Left lung (tissue), 4 donors: ENCODE measurements at regions not wholly inside any gene's neighbourhood (a gene's known extent, or its start where the extent isn't known, plus 50 kb on each side); places are given as distances from the start of the nearest gene placed in this dataset.

Experiments used
- ATAC-seq: fragments of 200-7000 bp; cut with Tn5 transposase; one replicate; pipeline ENCODE4 v1.9.1; 2020; ENCODE audit warnings: moderate library complexity
- DNase-seq, 4 donors: peaks; one replicate each; pipeline ENCODE4 v3.0.0-alpha.2; 2013 to 2020
- H3K27ac ChIP-seq, 2 donors: fragments of 200-600 bp; sonication (generic) in 1 of 2; one replicate each; pipeline versions ENCODE4 v1.5.0 to v1.8.0; 2020 to 2021
- H3K27me3 ChIP-seq, 2 donors: fragments of 200-600 bp; sonication (generic) in 1 of 2; one replicate each; pipeline versions ENCODE4 v1.5.0 to v1.8.0; 2020 to 2021
- H3K36me3 ChIP-seq, 2 donors: fragments of 200-600 bp; sonication (generic) in 1 of 2; one replicate each; pipeline versions ENCODE4 v1.5.0 to v1.8.0; 2020 to 2021
- H3K4me1 ChIP-seq, 2 donors: fragments of 200-600 bp; one replicate each; pipeline ENCODE4 v1.8.0; 2021
- H3K4me3 ChIP-seq, 2 donors: fragments of 200-600 bp; sonication (generic) in 1 of 2; one replicate each; pipeline versions ENCODE4 v1.5.0 to v1.8.0; 2020 to 2021; ENCODE audit warnings: mild to moderate bottlenecking in 1 of 2
- H3K9me3 ChIP-seq, 2 donors: fragments of 200-600 bp; sonication (generic) in 1 of 2; one replicate each; pipeline versions ENCODE4 v1.5.0 to v1.8.0; 2020 to 2021
- intact Hi-C, 2 donors: fragments of 100-400 bp; cut with DNase I; formaldehyde crosslinking; loops; one replicate each; pipeline versions ENCODE4 v1.11.2 to v1.14.2; 2022
- TF ChIP-seq, protein P1 (sequence below), 2 donors: fragments of 200-600 bp; sonication (generic) in 1 of 2; IDR thresholded peaks; one replicate each; pipeline versions ENCODE4 v1.5.0 to v1.8.0; 2021; ENCODE audit warnings: antibody characterized with exemption in 2 of 2
- donor health status: DM: no; HTN: yes; CAD: no.
- donor health status: DM: no; HTN: no; CAD: no.

DNA sequence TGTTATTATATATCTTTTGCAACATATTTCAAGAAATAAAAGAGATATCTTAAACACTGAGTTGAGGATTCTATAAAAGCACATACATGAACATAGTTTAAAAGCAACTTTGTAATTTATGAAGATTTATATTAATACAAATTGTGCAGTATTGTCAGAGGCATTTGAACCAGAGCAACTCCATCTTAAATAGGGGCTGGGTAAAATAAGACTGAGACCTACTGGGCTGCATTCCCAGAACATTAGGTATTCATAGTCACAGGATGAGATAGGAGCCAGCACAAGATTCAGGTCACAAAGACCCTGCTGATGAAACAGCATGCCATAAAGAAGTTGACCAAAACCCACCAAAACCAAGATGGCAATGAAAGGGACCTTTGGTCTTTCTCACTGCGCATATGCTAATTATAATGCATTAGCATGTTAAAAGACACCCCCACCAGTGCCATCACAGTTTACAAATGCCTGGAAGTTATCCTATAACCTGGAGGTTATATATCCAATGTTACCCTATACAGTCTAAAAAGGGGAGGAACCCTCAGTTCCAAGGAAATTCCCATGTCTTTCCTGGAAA, 320.2 kb downstream of the FAM170A start:
- no peak for ATAC-seq
- no peaks in the 10 kb centered on the region for H3K4me1 ChIP-seq
- no peak overlapping the region for H3K4me3 ChIP-seq
- H3K36me3 ChIP-seq = no peaks in the 10 kb centered on the region
- intact Hi-C loops = no loop called here
- TF ChIP-seq, protein P1, sequence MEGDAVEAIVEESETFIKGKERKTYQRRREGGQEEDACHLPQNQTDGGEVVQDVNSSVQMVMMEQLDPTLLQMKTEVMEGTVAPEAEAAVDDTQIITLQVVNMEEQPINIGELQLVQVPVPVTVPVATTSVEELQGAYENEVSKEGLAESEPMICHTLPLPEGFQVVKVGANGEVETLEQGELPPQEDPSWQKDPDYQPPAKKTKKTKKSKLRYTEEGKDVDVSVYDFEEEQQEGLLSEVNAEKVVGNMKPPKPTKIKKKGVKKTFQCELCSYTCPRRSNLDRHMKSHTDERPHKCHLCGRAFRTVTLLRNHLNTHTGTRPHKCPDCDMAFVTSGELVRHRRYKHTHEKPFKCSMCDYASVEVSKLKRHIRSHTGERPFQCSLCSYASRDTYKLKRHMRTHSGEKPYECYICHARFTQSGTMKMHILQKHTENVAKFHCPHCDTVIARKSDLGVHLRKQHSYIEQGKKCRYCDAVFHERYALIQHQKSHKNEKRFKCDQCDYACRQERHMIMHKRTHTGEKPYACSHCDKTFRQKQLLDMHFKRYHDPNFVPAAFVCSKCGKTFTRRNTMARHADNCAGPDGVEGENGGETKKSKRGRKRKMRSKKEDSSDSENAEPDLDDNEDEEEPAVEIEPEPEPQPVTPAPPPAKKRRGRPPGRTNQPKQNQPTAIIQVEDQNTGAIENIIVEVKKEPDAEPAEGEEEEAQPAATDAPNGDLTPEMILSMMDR (IDR thresholded peaks at IDR 0.05) = no peak
- DNase-seq = no peak
- no peaks in the 10 kb centered on the region for H3K27me3 ChIP-seq
- H3K9me3 ChIP-seq = no peaks in the 10 kb centered on the region
- H3K27ac ChIP-seq = no peak overlapping the region

DNA sequence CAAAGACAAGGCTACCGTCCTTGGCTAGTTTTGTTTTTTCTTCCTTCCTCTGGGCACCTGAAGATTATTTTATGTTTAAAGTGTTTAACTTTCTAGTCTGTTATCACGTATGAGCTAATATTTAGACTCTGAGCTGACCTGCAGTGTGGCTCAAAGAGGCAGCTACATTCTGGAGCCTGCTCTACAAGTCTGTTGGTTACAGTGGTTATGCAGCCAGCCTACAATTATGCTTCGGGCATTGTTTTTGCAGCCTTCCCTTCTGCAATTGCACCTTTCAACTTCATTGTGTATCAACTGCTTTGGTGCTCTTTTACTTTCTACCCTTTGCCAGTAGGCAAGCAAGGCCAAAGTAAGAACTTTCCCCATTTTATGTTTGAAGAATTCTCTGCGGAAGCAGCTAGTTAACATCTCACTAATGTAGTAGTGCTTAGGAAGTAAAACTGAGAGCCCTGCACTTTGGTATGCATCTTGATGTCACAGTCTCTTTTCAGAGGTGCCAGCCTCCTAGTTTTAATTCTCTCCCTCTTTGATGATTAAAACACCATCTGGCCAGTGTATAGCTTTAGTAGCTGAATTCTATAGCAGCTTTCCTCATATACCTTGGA, 322.1 kb downstream of the FAM170A start:
- intact Hi-C loops = no loop called here
- H3K27ac ChIP-seq = no peak overlapping the region
- no peaks in the 10 kb centered on the region for H3K9me3 ChIP-seq
- no peaks in the 10 kb centered on the region for H3K36me3 ChIP-seq
- TF ChIP-seq, protein P1 (IDR thresholded peaks at IDR 0.05) = no peak
- H3K27me3 ChIP-seq = no peaks in the 10 kb centered on the region
- H3K4me1 ChIP-seq = no peaks in the 10 kb centered on the region
- DNase-seq (peak in 1 of 4 donors; percentile 11), ATAC-seq (peak; percentile 90)
- H3K4me3 ChIP-seq = no peak overlapping the region

DNA sequence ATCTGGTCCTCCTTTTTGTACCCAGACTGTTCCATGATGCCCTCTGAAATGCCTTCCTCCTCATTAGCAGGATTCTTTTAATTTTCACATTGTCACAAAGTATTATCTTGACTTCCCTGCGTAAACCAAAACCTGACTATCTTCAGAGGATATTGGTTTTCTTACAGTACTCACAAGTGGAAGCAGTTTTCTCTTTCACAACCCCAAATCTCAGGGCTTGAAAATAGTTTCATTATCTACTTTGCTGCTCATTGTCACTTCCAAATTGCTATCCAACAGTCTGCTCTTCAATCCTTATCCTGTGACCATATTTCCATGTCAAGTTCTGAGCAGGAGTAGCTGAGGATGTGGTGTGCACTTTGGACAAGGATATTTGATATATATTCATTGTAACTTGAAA, 324.1 kb downstream of the FAM170A start:
- Histone ChIP-seq H3K36me3 (no peaks in the 10 kb centered on the region), H3K4me3 (no peak overlapping the region), H3K27me3 (no peaks in the 10 kb centered on the region), H3K4me1 (no peaks in the 10 kb centered on the region), H3K27ac (no peak overlapping the region), H3K9me3 (no peaks in the 10 kb centered on the region)
- intact Hi-C loops = no loop called here
- DNase-seq (no peak), ATAC-seq (no peak)
- TF ChIP-seq, protein P1 (IDR thresholded peaks at IDR 0.05) = no peak

DNA sequence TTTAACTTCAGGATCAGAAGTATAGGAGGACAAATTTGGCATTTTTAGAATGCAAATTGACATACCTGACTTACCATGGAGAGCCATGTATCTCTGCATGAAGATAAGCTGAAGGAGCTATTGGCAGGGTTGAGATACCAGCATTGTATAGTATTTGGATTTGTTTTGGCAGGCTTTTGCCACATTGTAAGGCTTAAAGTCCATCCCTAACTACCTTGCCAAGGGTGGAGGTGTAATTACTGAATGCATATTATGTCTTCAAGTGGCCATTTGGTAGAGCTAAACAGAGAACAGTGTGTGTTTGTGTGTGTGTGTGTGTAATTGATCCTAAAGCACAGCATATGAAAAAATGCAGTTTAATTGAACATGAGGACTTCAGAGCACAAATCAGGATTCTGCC, 324.7 kb downstream of the FAM170A start:
- H3K27ac ChIP-seq = no peak overlapping the region
- no peaks in the 10 kb centered on the region for H3K36me3 ChIP-seq
- no peak overlapping the region for H3K4me3 ChIP-seq
- TF ChIP-seq, protein P1 (IDR thresholded peaks at IDR 0.05) = no peak
- ATAC-seq (no peak), DNase-seq (no peak)
- H3K27me3 ChIP-seq = no peaks in the 10 kb centered on the region
- intact Hi-C loops = no loop called here
- no peaks in the 10 kb centered on the region for H3K9me3 ChIP-seq
- H3K4me1 ChIP-seq = no peaks in the 10 kb centered on the region

DNA sequence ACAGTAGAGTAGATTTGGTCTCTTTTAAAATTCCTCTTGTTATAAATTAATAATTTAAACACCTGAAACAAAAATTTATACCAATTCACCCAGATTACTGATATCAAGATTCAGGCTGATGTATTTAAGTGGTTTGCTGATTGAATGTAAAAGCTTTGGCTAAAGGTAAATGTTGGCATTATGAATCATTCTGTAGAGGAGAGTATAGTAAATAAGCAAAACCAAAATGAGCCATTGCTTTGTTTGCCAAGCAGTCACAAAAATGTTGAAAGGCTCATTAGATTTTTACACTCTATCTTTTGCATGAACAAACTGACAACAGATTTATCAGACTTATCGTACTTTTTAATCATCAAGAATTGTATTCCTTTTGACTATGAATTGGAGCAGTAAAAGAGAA, 332.6 kb downstream of the FAM170A start:
- TF ChIP-seq, protein P1 (IDR thresholded peaks at IDR 0.05) = no peak
- ATAC-seq (no peak), DNase-seq (no peak)
- H3K4me3 ChIP-seq = no peak overlapping the region
- H3K36me3 ChIP-seq = no peaks in the 10 kb centered on the region
- no peak overlapping the region for H3K27ac ChIP-seq
- no peaks in the 10 kb centered on the region for H3K9me3 ChIP-seq
- intact Hi-C loops = no loop called here
- H3K4me1 ChIP-seq = no peaks in the 10 kb centered on the region
- H3K27me3 ChIP-seq = no peaks in the 10 kb centered on the region
